SK-N-MC (cell line): ENCODE measurements at regions not wholly inside any gene's neighbourhood (a gene's known extent, or its start where the extent isn't known, plus 50 kb on each side); places are given as distances from the start of the nearest gene placed in this dataset.

Source experiments
- EZH2 ChIP-seq: fragments of 200-600 bp; sonication (generic); IDR thresholded peaks from one replicate; pipeline ENCODE4 v1.6.1; 2017; ENCODE audit warnings: antibody characterized with exemption
- POLR2AphosphoS5 ChIP-seq: IDR thresholded peaks from 2 replicates; pipeline ENCODE4 v1.6.1; 2012; ENCODE audit warnings: mild to moderate bottlenecking, low read depth, low read length, borderline replicate concordance

DNA sequence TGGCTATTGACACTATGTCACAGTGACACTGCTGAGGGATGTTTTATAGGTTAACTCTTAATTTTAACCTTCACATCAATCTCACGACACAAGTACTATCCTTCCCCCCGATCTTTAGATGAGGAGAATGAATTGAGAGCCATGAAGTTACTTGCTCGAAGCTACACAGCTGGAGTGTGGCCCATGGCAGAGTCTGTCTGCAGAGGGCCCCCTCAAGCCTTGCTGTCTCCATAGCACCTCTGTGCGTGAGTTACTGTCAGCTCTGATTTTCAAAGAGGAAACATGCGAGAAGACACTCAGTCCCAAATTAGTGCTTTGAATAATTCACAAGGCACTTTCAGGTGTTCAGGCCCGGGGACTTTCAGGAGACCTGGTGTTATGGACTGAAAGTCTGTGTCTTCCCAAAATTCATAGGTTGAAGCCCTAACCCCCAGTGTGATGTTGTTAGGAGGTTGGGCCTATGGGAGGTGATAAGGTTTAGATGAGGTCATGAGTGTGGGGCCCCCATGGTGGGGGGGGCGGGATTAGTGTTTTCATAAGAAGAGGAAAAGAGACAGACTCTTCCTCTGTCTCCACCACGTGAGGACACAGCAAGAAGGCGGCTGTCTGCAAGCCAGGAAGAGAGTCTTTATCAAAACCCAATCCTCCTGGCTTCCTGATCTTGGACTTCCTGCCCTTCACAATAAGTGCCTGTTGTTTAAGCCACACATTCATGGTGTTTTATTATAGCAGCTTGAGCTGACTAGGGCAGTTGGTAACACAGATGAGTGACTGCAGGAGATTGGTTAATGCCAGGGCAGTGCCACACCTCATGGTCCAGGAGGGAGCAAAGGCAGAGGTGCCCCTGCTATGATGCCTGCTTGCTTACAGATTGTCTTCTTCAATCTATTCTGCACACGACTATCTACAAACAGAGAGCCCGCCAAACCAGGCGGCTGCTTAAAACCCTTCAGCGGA, 281.8 kb downstream of the HAPSTR1 start:
- no peak for TF ChIP-seq EZH2
- TF ChIP-seq POLR2AphosphoS5, result no peak
